GM12865 (cell line): ENCODE measurements at regions not wholly inside any gene's neighbourhood (a gene's known extent, or its start where the extent isn't known, plus 50 kb on each side); places are given as distances from the start of the nearest gene placed in this dataset.

Source experiments
- DNase-seq: peaks from one replicate; pipeline ENCODE4 v3.0.0; 2010; ENCODE audit warnings: low read depth
- H3K4me3 ChIP-seq: 2 replicates; pipeline ENCODE4 v1.5.1; 2011; ENCODE audit warnings: mild to moderate bottlenecking, low read depth, low read length, control low read depth
- TF ChIP-seq, protein P1 (sequence below): IDR thresholded peaks from 2 replicates; pipeline ENCODE4 v1.5.1; 2011; ENCODE audit warnings: low read length, control low read depth, low read depth, inconsistent platforms; ENCODE audit not compliant: insufficient read depth; ENCODE audit errors: missing control alignments

GRCh38 chr17:77885678-77886386 is 72.7 kb upstream of the TNRC6C start:
- no peak overlapping the region for H3K4me3 ChIP-seq
- TF ChIP-seq, protein P1, sequence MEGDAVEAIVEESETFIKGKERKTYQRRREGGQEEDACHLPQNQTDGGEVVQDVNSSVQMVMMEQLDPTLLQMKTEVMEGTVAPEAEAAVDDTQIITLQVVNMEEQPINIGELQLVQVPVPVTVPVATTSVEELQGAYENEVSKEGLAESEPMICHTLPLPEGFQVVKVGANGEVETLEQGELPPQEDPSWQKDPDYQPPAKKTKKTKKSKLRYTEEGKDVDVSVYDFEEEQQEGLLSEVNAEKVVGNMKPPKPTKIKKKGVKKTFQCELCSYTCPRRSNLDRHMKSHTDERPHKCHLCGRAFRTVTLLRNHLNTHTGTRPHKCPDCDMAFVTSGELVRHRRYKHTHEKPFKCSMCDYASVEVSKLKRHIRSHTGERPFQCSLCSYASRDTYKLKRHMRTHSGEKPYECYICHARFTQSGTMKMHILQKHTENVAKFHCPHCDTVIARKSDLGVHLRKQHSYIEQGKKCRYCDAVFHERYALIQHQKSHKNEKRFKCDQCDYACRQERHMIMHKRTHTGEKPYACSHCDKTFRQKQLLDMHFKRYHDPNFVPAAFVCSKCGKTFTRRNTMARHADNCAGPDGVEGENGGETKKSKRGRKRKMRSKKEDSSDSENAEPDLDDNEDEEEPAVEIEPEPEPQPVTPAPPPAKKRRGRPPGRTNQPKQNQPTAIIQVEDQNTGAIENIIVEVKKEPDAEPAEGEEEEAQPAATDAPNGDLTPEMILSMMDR = no peak
- no peak for DNase-seq

GRCh38 chr17:77886387-77886728 is 72.1 kb upstream of the TNRC6C start:
- TF ChIP-seq, protein P1 = no peak
- DNase-seq = no peak
- H3K4me3 ChIP-seq = no peak overlapping the region

GRCh38 chr17:77887110-77887463 is 71.4 kb upstream of the TNRC6C start:
- TF ChIP-seq, protein P1 = no peak
- DNase-seq = no peak
- no peak overlapping the region for H3K4me3 ChIP-seq

- H3K4me3 ChIP-seq = no peak overlapping the region
- DNase-seq = no peak
These were observed 70.8 kb upstream of the TNRC6C start for GRCh38 chr17:77887464-77888241.

GRCh38 chr17:77888242-77889134 is 70.0 kb upstream of the TNRC6C start:
- DNase-seq = no peak
- H3K4me3 ChIP-seq = no peak overlapping the region
- TF ChIP-seq, protein P1 = no peak

More at GRCh38 chr17:77887464-77888241, 70.8 kb upstream of the TNRC6C start:
- TF ChIP-seq, protein P1 = no peak

DNA sequence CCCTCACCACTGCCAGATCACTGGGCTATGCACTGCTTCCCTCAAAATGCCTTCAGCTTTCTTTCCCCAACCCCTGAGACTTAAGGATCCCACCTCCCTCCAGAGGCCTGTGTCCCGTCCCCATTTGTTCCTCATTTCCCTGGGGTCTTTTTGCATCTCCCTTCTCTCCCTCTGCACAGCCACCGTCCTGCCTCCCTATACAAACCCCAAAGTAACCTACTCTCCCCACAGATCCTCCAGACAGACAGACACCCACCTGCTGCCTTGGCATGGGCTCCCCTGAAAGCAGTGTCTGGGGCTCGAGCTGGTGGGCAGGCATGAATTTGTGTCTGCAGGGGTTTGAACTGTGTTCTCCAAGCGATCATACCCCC is 69.4 kb upstream of the TNRC6C start:
- no peak for DNase-seq
- no peak overlapping the region for H3K4me3 ChIP-seq
- TF ChIP-seq, protein P1 = no peak
